GM23338 (cell line): ENCODE measurements at regions not wholly inside any gene's neighbourhood (a gene's known extent, or its start where the extent isn't known, plus 50 kb on each side); places are given as distances from the start of the nearest gene placed in this dataset.

ENCODE experiments used
- CREB1 ChIP-seq: fragments of 250-450 bp; sonication (Bioruptor Pico); IDR thresholded peaks from 2 replicates; pipeline ENCODE4 v1.5.0; 2020; ENCODE audit warnings: low read depth, mild to moderate bottlenecking, moderate library complexity
- EZH2 ChIP-seq: fragments of 200-600 bp; sonication (generic); IDR thresholded peaks from one replicate; pipeline ENCODE4 v1.8.0; 2017; ENCODE audit warnings: antibody characterized with exemption, mild to moderate bottlenecking, low read depth; ENCODE audit not compliant: unreplicated experiment
- EZH2phosphoT487 ChIP-seq: fragments of 200-600 bp; sonication (generic); IDR thresholded peaks from one replicate; pipeline ENCODE4 v1.8.1; 2018; ENCODE audit warnings: antibody characterized with exemption; ENCODE audit not compliant: unreplicated experiment
- JUNB ChIP-seq: IDR thresholded peaks from one replicate; pipeline ENCODE4 v1.6.1; 2016; ENCODE audit warnings: antibody characterized with exemption; ENCODE audit not compliant: unreplicated experiment
- NANOG ChIP-seq: IDR thresholded peaks from 2 replicates; pipeline ENCODE4 v1.6.1; 2016; ENCODE audit warnings: antibody characterized with exemption, borderline replicate concordance
- POLR2AphosphoS5 ChIP-seq: IDR thresholded peaks from 2 replicates; pipeline ENCODE4 v1.6.1; 2016; ENCODE audit warnings: antibody characterized with exemption, low read depth
- STAT1 ChIP-seq: IDR thresholded peaks from one replicate; pipeline ENCODE4 v1.6.1; 2016; ENCODE audit warnings: antibody characterized with exemption; ENCODE audit not compliant: unreplicated experiment
- ZNF114 ChIP-seq: fragments of 250-450 bp; sonication (Bioruptor Pico); IDR thresholded peaks from 2 replicates; pipeline ENCODE4 v1.5.0; 2020; ENCODE audit warnings: mild to moderate bottlenecking, moderate library complexity
- ZNF331 ChIP-seq: fragments of 250-450 bp; sonication (Bioruptor Pico); IDR thresholded peaks from 2 replicates; pipeline ENCODE4 v1.5.0; 2020; ENCODE audit warnings: low read depth, mild to moderate bottlenecking, moderate library complexity
- TF ChIP-seq, protein P1 (sequence below): IDR thresholded peaks from one replicate; pipeline ENCODE4 v1.6.1; 2018; ENCODE audit warnings: antibody characterized with exemption; ENCODE audit not compliant: unreplicated experiment
- TF ChIP-seq, protein P2 (sequence below), 2 experiments: fragments of 200-600 bp in 1 of 2; sonication (generic) in 1 of 2; conservative IDR thresholded peaks; 2 replicates each; pipeline versions ENCODE4 v1.5.1 to v1.6.1; 2016 to 2017; ENCODE audit warnings: antibody characterized with exemption in 2 of 2, low read depth in 2 of 2, mild to moderate bottlenecking in 2 of 2, moderate library complexity in 1 of 2
- TF ChIP-seq, protein P3 (sequence below): fragments of 250-450 bp; sonication (Bioruptor Pico); IDR thresholded peaks from 2 replicates; pipeline ENCODE4 v1.5.0; 2020; ENCODE audit warnings: mild to moderate bottlenecking, moderate library complexity
- TF ChIP-seq, protein P4 (sequence below): IDR thresholded peaks from 2 replicates; pipeline ENCODE4 v1.6.1; 2016; ENCODE audit warnings: antibody characterized with exemption

DNA sequence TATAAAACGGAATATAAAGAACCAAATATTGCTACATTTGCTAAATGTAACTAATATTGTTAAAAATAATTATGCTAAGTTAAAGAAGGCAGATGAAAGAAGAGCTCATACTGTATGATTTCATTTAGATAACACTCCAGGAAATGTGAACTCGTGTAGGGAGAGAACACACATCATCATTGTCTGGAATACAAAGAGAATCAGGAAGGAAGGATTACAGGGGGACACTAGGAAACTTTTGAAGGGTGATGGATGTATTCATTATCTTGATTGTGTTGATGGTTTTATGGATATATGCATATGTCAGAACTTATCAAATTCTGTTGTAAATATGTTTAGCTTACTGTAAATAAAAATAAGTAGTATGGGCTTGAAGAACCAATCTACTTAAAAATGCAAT lies 104.1 kb upstream of the TRIB2 start:
- TF ChIP-seq EZH2, result no peak
- TF ChIP-seq, protein P1, sequence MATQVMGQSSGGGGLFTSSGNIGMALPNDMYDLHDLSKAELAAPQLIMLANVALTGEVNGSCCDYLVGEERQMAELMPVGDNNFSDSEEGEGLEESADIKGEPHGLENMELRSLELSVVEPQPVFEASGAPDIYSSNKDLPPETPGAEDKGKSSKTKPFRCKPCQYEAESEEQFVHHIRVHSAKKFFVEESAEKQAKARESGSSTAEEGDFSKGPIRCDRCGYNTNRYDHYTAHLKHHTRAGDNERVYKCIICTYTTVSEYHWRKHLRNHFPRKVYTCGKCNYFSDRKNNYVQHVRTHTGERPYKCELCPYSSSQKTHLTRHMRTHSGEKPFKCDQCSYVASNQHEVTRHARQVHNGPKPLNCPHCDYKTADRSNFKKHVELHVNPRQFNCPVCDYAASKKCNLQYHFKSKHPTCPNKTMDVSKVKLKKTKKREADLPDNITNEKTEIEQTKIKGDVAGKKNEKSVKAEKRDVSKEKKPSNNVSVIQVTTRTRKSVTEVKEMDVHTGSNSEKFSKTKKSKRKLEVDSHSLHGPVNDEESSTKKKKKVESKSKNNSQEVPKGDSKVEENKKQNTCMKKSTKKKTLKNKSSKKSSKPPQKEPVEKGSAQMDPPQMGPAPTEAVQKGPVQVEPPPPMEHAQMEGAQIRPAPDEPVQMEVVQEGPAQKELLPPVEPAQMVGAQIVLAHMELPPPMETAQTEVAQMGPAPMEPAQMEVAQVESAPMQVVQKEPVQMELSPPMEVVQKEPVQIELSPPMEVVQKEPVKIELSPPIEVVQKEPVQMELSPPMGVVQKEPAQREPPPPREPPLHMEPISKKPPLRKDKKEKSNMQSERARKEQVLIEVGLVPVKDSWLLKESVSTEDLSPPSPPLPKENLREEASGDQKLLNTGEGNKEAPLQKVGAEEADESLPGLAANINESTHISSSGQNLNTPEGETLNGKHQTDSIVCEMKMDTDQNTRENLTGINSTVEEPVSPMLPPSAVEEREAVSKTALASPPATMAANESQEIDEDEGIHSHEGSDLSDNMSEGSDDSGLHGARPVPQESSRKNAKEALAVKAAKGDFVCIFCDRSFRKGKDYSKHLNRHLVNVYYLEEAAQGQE, result no peak
- TF ChIP-seq EZH2phosphoT487, result no peak
- TF ChIP-seq, protein P2, sequence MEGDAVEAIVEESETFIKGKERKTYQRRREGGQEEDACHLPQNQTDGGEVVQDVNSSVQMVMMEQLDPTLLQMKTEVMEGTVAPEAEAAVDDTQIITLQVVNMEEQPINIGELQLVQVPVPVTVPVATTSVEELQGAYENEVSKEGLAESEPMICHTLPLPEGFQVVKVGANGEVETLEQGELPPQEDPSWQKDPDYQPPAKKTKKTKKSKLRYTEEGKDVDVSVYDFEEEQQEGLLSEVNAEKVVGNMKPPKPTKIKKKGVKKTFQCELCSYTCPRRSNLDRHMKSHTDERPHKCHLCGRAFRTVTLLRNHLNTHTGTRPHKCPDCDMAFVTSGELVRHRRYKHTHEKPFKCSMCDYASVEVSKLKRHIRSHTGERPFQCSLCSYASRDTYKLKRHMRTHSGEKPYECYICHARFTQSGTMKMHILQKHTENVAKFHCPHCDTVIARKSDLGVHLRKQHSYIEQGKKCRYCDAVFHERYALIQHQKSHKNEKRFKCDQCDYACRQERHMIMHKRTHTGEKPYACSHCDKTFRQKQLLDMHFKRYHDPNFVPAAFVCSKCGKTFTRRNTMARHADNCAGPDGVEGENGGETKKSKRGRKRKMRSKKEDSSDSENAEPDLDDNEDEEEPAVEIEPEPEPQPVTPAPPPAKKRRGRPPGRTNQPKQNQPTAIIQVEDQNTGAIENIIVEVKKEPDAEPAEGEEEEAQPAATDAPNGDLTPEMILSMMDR (conservative IDR thresholded peaks at IDR 0.05; ENCODE audit: low read depth in 2 of 2), result no peak
- TF ChIP-seq POLR2AphosphoS5, result no peak
- TF ChIP-seq CREB1, result no peak
- no peak for TF ChIP-seq JUNB
- TF ChIP-seq, protein P3, sequence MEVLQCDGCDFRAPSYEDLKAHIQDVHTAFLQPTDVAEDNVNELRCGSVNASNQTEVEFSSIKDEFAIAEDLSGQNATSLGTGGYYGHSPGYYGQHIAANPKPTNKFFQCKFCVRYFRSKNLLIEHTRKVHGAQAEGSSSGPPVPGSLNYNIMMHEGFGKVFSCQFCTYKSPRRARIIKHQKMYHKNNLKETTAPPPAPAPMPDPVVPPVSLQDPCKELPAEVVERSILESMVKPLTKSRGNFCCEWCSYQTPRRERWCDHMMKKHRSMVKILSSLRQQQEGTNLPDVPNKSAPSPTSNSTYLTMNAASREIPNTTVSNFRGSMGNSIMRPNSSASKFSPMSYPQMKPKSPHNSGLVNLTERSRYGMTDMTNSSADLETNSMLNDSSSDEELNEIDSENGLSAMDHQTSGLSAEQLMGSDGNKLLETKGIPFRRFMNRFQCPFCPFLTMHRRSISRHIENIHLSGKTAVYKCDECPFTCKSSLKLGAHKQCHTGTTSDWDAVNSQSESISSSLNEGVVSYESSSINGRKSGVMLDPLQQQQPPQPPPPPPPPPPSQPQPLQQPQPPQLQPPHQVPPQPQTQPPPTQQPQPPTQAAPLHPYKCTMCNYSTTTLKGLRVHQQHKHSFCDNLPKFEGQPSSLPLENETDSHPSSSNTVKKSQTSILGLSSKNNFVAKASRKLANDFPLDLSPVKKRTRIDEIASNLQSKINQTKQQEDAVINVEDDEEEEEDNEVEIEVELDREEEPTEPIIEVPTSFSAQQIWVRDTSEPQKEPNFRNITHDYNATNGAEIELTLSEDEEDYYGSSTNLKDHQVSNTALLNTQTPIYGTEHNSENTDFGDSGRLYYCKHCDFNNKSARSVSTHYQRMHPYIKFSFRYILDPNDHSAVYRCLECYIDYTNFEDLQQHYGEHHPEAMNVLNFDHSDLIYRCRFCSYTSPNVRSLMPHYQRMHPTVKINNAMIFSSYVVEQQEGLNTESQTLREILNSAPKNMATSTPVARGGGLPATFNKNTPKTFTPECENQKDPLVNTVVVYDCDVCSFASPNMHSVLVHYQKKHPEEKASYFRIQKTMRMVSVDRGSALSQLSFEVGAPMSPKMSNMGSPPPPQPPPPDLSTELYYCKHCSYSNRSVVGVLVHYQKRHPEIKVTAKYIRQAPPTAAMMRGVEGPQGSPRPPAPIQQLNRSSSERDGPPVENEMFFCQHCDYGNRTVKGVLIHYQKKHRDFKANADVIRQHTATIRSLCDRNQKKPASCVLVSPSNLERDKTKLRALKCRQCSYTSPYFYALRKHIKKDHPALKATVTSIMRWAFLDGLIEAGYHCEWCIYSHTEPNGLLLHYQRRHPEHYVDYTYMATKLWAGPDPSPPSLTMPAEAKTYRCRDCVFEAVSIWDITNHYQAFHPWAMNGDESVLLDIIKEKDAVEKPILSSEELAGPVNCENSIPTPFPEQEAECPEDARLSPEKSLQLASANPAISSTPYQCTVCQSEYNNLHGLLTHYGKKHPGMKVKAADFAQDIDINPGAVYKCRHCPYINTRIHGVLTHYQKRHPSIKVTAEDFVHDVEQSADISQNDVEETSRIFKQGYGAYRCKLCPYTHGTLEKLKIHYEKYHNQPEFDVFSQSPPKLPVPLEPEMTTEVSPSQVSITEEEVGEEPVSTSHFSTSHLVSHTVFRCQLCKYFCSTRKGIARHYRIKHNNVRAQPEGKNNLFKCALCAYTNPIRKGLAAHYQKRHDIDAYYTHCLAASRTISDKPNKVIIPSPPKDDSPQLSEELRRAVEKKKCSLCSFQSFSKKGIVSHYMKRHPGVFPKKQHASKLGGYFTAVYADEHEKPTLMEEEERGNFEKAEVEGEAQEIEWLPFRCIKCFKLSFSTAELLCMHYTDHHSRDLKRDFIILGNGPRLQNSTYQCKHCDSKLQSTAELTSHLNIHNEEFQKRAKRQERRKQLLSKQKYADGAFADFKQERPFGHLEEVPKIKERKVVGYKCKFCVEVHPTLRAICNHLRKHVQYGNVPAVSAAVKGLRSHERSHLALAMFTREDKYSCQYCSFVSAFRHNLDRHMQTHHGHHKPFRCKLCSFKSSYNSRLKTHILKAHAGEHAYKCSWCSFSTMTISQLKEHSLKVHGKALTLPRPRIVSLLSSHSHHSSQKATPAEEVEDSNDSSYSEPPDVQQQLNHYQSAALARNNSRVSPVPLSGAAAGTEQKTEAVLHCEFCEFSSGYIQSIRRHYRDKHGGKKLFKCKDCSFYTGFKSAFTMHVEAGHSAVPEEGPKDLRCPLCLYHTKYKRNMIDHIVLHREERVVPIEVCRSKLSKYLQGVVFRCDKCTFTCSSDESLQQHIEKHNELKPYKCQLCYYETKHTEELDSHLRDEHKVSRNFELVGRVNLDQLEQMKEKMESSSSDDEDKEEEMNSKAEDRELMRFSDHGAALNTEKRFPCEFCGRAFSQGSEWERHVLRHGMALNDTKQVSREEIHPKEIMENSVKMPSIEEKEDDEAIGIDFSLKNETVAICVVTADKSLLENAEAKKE (CRISPR knock-in tag), result no peak
- no peak for TF ChIP-seq ZNF331 (CRISPR knock-in tag)
- no peak for TF ChIP-seq STAT1
- TF ChIP-seq, protein P4, sequence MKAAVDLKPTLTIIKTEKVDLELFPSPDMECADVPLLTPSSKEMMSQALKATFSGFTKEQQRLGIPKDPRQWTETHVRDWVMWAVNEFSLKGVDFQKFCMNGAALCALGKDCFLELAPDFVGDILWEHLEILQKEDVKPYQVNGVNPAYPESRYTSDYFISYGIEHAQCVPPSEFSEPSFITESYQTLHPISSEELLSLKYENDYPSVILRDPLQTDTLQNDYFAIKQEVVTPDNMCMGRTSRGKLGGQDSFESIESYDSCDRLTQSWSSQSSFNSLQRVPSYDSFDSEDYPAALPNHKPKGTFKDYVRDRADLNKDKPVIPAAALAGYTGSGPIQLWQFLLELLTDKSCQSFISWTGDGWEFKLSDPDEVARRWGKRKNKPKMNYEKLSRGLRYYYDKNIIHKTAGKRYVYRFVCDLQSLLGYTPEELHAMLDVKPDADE, result no peak
- no peak for TF ChIP-seq NANOG
- no peak for TF ChIP-seq ZNF114
